ENCODE measurements at regions not wholly inside any gene's neighbourhood (a gene's known extent, or its start where the extent isn't known, plus 50 kb on each side); places are given as distances from the start of the nearest gene placed in this dataset.
"Not testable (repeated sequence)": the region's sequence is repeated elsewhere in the genome, so short reads cannot be mapped to it uniquely, and the experiment has no call there.

DNA sequence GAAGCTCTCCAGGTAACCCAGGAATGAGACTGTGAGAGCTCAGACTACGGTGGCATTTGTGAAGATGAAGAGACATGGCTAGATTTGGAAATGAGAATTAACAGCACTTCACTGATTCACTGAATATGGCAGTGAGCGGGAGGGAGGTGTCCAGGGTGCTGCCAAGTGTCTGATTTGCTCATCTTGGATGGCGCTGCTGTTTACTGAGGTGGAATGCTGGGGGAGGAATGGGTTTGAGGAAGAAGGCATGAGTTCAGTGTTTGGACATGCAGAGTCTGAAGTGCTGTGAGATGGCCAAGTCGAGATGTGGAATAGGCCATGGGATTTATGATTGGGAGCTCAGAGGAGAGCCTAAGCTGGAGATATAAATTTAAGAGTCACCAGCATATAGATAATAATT, 437.1 kb upstream of the NPVF start:
- no peak for DNase-seq
- ATAC-seq: peak in 1 of 2 donors; percentile 80
- intact Hi-C loops (cut with DNase I): no loop called here

DNA sequence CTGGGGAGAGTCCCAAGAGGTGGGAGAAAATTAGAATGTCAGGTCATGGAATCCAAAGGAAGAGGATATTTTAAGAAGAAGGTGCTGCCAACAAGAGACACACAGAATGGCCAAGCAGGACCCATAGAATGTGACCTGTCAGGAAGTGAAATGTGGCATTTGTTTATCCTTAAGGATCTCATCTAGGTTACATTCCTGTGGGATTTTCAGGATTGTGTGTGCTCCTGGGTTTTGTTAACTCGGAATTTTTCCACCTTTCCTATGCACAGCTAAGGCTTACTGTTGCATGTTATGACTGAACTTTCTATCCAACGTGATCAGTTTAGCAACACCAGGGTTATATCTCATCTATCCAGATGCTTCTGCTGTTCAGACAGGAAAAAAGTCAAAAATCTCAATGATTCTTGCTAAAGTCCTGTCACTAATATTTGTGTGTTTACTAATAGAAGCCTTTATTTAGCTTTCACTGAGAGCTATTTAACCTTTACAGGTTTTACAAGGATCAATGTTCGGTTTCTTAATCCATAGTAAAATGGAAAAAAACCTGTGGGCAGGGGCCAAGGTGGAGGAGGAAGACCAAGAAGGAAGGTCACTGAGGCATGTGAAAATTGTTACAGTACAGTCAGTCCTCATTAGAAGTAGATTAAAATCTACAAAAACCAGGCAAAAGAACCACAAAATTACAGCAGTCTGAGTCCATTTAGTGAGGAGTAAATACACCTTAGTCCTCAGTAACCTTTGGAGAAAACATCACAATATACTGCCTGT, 437.8 kb upstream of the NPVF start:
- DNase-seq: no peak
- intact Hi-C loops (cut with DNase I): no loop called here
- ATAC-seq: no peak

DNA sequence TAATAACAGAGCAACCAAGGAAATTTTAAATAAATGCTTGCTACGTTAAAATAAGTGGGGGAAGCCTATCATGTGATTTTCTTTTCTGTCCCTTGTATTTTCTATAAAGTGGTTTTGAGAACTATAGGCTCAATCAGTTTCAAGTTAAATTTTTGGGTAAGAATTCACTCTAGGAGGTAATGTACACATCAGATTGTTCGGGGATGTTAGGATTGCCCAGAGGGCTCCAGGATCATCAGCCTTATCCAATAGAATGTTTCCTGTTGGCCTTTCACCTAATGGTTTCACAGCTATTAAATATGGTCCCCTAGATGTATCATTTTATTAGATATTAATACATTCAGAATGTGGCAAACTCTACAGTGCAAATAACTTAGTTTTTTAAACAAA, 438.4 kb upstream of the NPVF start:
- ATAC-seq (no peak), DNase-seq (no peak)
- intact Hi-C loops (cut with DNase I): no loop called here

DNA sequence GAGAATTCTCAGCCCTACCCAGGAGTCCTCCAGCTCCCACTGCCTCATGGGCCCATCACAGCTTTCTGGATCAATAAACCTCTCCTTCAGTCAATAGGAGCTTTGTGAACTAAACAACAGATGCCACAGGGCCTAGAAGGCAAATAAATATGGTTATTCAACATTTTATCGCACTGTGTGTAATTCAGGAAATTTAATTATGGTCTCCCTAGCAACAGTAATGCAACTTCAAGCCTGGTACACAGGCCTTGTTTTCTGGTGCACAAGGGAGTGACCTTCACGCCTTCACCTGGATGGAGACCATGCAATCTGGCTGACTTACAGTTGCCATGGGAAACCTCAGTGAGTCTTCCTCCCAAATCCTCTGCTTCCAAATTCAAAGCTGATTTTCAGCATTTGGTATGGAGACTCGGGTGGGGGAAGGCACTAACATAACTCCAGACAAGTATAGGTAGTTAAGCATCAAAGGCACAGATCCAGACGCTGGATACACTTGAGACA, 441.0 kb upstream of the NPVF start:
- intact Hi-C loops (cut with DNase I): no loop called here
- no peak for ATAC-seq
- DNase-seq: no peak

DNA sequence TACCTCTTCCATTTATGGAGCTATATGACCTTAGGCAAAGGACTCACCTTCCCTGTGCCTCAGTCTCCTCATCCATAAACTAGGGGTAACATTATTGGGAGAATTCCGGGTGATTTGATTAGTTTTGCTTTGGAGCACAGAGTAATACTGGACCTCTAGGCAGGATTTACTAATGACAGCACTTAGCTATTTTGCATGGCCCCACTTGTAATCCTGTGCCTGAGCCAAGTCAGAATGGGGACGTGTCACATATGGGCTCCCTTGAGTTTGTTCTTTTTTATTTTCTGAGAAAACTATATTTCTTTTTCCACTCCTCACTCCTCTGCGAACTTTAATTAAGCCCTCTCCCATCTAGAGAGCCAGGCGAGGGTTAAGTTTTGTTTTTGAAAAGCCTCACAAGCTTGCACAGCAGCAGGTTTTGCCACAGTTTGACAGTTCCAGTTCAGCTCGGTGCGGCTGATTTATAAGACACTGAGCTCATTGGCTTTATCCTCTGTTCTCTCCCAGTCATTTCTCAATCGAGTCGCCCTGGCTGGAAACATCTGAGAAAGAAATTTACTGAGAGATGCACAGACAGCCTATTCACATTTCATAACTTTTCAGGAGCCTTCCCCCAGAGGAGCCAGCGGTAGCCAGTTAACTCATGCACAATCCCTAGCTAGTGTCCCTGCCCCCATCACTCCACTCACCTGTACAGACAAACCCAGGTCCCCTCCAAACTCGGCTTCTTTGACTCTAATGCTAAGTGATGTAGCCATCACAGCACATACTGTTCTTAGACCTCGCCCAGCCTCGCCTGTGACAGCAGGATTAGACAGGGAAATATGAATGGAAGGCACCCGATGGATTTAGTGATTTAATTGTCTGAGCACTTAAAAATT, 441.9 kb upstream of the NPVF start:
- DNase-seq (peak; percentile 31), ATAC-seq (peak; percentile 72 to 73)
- intact Hi-C loops (cut with DNase I): no loop called here

DNA sequence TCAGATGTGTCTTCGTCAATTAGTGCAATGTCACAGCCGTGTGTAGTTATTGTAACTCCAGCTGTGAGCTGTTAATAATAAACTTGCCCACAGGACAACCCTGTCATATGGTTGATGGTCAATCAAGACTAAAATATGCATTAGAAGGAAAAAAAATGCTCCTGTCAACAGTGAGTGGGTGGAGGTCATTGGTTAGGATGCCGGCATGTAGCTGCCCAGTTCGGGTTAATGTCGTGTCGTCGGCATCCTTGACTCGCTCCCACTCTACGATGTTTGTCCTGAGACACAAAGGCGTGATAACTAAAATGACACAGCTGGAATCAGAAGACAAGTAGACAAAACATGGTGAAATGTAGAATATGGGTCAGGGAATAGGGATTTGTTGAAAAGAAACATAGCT, 442.8 kb upstream of the NPVF start:
- intact Hi-C loops (cut with DNase I): no loop called here
- ATAC-seq: peak; percentile 46 to 57
- no peak for DNase-seq

DNA sequence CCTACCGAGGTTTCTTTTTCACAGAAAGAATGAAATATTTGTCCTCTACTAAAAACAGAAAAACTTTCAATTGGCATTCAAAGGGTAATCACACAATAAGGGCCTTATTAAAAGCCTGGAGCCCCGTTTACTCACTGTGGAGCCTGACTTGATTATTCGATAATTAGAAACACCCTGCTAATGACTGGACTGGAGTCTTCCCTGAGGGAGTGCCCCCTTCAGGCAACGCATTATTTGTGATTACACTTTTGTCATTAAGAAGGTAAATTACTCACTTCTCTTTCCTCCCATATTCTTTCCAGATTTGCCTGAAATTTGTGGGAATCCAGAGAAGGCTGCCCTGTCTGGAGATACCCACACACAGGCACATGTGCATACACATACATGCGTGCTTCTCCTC, 444.2 kb upstream of the NPVF start:
- intact Hi-C loops (cut with DNase I): no loop called here
- ATAC-seq (no peak), DNase-seq (no peak)

DNA sequence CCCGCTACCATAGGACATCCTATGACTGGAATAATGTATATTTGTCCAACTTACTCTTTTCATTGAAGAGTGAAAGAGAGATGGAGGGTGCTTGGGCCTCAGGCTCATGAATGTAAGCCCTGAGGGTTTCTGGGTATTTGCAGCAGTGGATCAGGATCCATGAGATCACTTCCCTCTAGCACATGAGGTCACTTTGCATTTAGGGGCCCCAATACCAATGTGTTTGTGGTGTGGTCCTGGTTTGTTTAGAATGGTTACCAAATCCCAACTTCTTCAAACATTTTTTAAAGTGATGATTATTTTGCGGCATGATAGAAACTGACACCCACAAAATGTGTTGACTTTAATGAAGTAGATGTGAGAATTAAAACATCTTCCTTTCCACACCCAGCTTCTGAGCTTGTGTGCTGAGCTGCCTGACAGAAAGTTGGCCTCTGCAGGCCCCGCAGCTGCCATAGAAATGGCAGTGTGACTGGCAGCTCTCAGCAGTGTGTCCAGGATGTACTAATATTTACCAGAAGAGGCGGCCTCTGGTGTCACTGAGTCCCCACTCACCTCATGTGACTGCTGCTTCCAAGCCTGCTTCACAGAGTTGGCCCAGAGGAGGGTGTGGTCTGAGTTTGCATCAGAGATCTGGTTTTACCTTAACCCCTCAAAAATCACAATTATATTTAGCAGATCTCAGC, 447.6 kb upstream of the NPVF start:
- ATAC-seq (peak; percentile 73 to 86), DNase-seq (peak; percentile 57)

DNA sequence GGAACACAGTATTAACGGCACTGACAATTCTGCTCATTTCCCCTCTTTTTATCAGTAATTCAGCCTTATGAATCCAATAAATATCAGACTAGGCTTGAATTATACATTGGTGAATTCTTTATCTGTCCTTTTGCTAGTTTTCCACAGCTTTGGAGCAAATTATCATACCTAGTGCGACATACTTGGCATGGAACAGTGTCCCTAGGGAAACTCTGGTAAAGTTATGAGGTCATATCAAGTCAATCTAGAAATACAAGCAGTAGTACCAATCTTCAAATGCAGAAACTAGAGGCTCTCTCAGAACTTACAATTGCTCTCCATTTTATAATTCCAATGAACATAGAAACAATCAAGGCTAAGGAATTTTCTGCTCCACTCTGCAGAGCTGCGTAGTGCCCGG, 449.3 kb upstream of the NPVF start:
- DNase-seq: no peak
- intact Hi-C loops (cut with DNase I): loop anchor here in 1 of 2 donors (5.0 kb wide), 1 partner anchor 165 kb away; no protein-coding TSS in a partner anchor
- peak; percentile 10 to 53 for ATAC-seq

More for the DNA sequence above, 447.6 kb upstream of the NPVF start:
- intact Hi-C loops (cut with DNase I): loop anchor here in 1 of 2 donors (5.0 kb wide), 1 partner anchor 166 kb away; no protein-coding TSS in a partner anchor

DNA sequence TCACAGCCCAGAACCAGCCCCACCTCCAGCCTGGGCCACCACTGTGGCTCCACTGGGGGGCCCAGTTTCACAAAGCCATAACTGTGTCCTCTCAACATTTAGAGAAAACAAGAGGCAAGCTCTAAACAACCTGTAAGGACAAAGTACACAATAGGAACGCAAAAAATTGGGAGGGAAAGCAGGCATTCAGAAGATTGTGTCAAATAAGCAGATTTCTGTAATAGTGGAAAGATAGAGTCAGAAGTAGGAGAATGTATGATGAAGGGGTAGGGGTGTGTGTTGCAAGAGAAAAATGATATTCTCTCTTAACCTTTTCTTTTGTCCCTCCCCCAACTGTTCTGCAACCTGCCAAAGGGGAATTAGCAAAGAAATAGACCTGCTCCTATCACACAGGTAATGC, 449.9 kb upstream of the NPVF start:
- no peak for DNase-seq
- ATAC-seq: no peak
- intact Hi-C loops (cut with DNase I): loop anchor here in 1 of 2 donors (5.0 kb wide), 1 partner anchor 164 kb away; no protein-coding TSS in a partner anchor

DNA sequence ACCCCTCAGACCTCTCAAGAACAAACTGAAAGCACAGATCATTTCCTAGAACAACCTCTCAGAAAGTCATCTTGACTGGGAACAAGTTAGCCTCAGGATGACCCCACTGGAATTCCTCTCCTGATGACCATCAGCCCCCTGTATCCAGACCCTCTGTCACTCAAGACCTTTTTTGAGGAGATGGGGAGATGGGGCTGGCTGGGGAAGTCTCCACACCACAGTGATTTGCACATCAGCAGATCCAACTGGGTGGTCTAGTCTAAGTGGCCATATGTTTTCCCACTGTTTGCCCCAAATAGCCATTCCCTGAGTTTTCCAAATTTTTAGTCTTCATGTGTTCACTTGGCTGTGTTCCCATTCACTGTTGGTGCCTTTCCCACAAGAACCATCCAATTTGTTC, 452.4 kb upstream of the NPVF start:
- intact Hi-C loops (cut with DNase I): no loop called here
- ATAC-seq: no peak
- DNase-seq: no peak

DNA sequence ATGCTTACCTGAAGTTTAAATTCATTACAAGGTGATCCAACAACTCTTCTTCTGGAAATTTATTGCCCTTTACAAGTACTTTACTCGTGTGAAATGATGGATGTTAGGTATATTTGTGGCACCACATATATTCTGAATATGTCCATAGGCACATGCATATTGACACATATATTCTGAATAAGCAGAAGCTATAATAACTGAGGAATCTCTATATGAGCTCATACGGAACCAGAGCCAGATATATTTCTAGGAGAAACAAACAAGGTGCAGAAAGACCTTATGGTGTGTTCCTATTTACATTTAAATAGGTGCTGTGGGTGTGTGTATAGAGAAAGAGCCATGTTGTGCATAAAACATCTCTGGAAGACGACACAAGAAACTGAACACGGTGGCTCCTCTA, 456.1 kb upstream of the NPVF start:
- intact Hi-C loops (cut with DNase I): no loop called here
- no peak for ATAC-seq
- DNase-seq: no peak

DNA sequence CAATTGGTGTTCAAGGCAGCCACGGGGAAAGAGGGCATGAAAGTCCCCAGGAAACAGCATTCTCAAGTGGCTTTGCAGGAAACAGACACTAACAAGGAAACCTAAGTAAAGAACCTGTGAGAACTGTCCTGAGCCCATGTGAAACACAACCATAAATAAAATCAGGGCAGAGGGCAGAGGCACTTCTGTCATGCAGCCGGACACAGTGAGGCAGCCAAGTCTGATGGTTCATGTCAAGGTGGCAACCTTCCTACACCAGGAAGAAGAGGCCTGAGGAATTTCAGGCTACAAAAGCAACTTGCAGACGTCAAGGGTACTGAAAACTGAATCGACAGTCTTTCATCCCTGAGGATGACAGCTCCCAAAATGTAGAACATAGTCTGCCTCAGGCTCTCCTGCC, 458.2 kb upstream of the NPVF start:
- no peak for DNase-seq
- no peak for ATAC-seq
- intact Hi-C loops (cut with DNase I): no loop called here

DNA sequence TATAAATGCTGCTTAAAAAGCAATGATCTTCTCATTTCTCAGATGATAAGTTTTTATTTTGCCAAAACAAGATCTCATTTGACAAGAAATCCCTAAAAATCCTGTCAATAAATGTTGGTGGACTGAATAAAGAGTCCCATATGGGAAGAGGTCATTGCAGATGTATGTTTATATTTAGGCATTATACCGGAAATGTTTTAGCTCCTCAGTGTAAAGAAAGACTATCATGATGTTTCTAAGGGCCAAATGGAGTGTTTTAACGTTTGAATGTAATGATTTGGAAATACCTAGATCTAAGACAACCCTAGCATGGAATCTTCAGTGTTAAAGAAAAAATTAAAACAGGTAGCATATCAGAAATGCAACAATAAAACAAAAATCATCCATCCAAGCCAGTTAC, 457.8 kb upstream of the NFE2L3 start:
- ATAC-seq (no peak), DNase-seq (no peak)
- intact Hi-C loops (cut with DNase I): no loop called here

DNA sequence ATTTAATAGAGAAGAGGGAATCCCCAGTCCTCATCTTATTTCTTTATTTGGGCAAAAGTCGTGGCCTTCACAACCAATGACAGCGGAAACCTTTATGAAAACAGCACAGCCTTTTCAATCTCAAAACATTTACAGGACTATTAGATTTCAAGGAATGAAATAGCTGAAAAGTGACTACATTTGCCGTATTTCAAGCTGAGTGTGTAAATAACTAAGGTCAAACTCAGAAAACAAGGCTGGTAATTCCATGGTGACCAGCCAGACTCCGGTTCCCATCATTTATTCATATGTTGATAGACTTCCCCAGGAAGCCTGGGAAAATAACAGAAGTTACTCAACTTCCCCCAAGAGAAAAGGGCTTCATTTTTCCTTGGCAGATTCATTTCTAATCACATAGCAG, 457.3 kb upstream of the NFE2L3 start:
- ATAC-seq: peak; percentile 60 to 63
- no peak for DNase-seq
- intact Hi-C loops (cut with DNase I): no loop called here

DNA sequence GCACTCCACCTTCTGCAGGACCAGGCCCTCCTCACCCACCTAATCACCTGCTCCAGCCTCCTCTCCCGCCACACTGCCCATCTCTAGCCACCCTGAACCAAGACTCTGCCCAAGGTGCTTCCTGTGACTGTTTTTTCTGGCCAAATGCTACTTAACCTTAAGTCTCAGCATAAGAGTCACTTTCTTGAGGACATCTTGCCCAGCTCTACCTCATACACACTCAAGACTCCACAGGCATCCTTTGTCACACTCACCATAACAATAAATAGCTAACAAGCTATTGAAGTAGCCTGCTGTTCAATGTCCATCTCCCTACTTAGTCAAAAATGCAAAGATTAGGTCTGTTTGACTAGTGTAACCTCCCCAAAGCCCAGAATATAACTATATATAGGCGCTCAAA, 455.4 kb upstream of the NFE2L3 start:
- intact Hi-C loops (cut with DNase I): no loop called here

DNA sequence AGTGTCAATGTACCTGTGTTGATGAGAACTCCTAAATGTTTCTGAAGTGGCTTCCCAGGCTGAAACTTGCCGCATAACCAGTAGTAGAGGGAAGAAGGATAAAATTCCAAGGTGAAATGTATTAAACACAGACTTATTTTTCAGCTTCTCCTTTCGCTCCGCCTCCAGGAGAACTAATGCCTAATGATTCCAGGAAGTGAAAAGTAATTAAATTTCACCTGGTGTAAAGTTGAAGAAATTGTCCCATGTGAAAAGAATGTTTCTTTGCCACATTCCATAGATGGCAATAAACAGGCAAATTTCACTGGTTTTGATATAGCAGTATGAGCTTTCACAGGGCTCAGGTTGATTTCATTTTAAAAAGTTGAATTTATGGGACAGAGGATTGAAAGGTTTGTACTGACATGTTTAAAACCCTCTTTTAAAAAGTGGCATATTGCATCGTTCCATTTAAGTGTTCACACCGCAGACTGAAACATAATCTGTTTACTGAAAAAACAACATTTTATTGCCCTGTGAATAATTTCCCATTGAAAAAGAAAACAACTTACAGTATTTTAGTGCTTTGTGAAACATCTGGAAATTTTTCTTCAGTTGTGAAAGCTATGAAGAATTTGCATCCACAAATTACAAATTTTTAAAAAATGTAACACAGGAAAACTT, 453.4 kb upstream of the NFE2L3 start:
- intact Hi-C loops (cut with DNase I): no loop called here
- ATAC-seq (no peak), DNase-seq (no peak)

More for the DNA sequence above, 455.4 kb upstream of the NFE2L3 start:
- ATAC-seq: no peak
- DNase-seq: no peak

DNA sequence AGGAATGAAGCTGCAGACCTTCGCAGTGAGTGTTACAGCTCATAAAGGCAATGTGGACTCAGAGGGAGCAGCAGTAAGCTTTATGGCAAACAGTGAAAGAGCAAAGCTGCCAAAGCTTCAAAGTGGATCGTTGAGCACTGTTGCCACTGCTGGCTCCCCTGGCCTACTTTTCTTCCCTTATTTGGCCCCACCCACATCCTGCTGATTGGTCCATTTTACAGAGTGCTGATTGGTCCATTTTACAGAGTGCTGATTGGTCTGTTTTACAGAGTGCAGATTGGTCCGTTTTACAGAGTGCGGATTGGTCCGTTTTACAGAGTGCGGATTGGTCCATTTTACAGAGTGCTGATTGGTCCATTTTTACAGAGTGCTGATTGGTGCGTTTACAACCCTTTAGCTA, 451.9 kb upstream of the NFE2L3 start:
- DNase-seq; intact Hi-C loops (cut with DNase I); ATAC-seq: not testable (repeated sequence)

DNA sequence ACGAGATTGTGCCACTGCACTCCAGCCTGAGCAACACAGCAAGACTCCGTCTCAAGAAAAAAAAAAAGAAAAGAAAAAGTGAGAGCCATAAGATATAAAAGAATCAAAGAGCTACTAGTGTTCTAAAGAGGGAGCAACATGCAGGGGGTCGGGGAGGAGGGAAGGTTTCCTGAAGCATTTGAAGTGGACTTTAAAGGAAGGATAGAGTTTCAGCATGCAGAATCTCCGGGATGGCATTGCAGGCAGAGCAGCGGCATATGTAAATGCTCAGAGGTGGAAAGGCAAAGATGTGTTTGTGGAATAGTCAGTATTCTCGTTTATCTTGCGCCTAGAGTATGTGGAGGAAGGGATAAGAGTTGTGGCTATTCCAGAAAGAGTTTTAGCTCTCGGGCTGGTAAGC, 447.6 kb upstream of the NFE2L3 start:
- intact Hi-C loops (cut with DNase I): no loop called here
- ATAC-seq (no peak), DNase-seq (no peak)

Measured in left cardiac atrium (tissue), 4 donors.